ENCODE measurements at regions not wholly inside any gene's neighbourhood (a gene's known extent, or its start where the extent isn't known, plus 50 kb on each side); places are given as distances from the start of the nearest gene placed in this dataset.

DNA sequence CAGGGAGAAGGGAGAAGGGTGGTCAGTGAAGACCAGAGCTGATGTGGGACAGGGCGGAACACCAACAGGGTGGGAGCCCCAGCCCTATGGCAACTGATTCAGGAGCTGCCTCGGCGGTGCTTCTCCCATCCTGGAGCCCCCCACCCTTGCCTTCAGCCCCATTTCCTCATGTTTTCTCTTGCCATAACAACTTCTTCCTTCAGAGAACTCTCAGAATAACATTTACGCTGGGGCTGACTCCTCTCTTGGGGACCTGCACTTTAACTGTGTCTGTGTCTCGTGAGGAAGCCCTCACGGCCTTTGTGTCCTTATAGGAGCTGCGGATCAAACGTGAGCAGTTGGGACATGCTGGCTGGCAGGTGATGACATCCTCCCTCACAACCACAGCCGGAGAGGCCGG lies 116.4 kb upstream of the SNTG2 start:
- TF ChIP-seq, protein P1, sequence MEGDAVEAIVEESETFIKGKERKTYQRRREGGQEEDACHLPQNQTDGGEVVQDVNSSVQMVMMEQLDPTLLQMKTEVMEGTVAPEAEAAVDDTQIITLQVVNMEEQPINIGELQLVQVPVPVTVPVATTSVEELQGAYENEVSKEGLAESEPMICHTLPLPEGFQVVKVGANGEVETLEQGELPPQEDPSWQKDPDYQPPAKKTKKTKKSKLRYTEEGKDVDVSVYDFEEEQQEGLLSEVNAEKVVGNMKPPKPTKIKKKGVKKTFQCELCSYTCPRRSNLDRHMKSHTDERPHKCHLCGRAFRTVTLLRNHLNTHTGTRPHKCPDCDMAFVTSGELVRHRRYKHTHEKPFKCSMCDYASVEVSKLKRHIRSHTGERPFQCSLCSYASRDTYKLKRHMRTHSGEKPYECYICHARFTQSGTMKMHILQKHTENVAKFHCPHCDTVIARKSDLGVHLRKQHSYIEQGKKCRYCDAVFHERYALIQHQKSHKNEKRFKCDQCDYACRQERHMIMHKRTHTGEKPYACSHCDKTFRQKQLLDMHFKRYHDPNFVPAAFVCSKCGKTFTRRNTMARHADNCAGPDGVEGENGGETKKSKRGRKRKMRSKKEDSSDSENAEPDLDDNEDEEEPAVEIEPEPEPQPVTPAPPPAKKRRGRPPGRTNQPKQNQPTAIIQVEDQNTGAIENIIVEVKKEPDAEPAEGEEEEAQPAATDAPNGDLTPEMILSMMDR (IDR thresholded peaks at IDR 0.05) = no peak
- TF ChIP-seq, protein P2, sequence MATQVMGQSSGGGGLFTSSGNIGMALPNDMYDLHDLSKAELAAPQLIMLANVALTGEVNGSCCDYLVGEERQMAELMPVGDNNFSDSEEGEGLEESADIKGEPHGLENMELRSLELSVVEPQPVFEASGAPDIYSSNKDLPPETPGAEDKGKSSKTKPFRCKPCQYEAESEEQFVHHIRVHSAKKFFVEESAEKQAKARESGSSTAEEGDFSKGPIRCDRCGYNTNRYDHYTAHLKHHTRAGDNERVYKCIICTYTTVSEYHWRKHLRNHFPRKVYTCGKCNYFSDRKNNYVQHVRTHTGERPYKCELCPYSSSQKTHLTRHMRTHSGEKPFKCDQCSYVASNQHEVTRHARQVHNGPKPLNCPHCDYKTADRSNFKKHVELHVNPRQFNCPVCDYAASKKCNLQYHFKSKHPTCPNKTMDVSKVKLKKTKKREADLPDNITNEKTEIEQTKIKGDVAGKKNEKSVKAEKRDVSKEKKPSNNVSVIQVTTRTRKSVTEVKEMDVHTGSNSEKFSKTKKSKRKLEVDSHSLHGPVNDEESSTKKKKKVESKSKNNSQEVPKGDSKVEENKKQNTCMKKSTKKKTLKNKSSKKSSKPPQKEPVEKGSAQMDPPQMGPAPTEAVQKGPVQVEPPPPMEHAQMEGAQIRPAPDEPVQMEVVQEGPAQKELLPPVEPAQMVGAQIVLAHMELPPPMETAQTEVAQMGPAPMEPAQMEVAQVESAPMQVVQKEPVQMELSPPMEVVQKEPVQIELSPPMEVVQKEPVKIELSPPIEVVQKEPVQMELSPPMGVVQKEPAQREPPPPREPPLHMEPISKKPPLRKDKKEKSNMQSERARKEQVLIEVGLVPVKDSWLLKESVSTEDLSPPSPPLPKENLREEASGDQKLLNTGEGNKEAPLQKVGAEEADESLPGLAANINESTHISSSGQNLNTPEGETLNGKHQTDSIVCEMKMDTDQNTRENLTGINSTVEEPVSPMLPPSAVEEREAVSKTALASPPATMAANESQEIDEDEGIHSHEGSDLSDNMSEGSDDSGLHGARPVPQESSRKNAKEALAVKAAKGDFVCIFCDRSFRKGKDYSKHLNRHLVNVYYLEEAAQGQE (IDR thresholded peaks at IDR 0.05; ENCODE audit: insufficient read depth in 1 of 2, low read depth in 2 of 2, low read length in 1 of 2) = no peak
- no peak for TF ChIP-seq POLR2AphosphoS5 (IDR thresholded peaks at IDR 0.05; ENCODE audit: low read depth, low read length)
- no peak for TF ChIP-seq TCF7L2 (IDR thresholded peaks at IDR 0.05; ENCODE audit: low read depth, low read length)
